Caco-2 (cell line): ENCODE measurements at regions not wholly inside any gene's neighbourhood (a gene's known extent, or its start where the extent isn't known, plus 50 kb on each side); places are given as distances from the start of the nearest gene placed in this dataset.

Source experiments
- BruUV-seq: library from RNA; stranded (reverse); fragments of 400-500 nt; replicated peaks from 2 replicates; lab custom pipeline; 2021; lab: Mats Ljungman, UMichigan
- CTCF ChIA-PET: fragments of 300-600 bp; sonication (Branson Sonifier 250); formaldehyde crosslinking; loops from one replicate; lab custom pipeline; 2022; ENCODE audit warnings: antibody characterized with exemption; lab: Charles Lee
- POLR2A ChIA-PET: fragments of 300-600 bp; sonication (Branson Sonifier 250); formaldehyde crosslinking; loops from one replicate; lab custom pipeline; 2022; ENCODE audit warnings: antibody characterized with exemption; lab: Charles Lee
- DNase-seq, 2 experiments: peaks; one replicate each; pipeline versions ENCODE4 v3.0.0 to v3.0.0-alpha.2; 2020 to 2022
- H3K27me3 ChIP-seq: replicated peaks from 2 replicates; pipeline ENCODE4 v1.6.0; 2011; ENCODE audit warnings: low read length; ENCODE audit not compliant: control insufficient read depth, insufficient read depth
- H3K36me3 ChIP-seq: 2 replicates; pipeline ENCODE4 v1.5.1; 2011; ENCODE audit warnings: low read length; ENCODE audit not compliant: control insufficient read depth, insufficient read depth
- H3K4me1 ChIP-seq: fragments of 250-450 bp; sonication (Bioruptor Pico); 2 replicates; pipeline ENCODE4 v1.5.1; 2020; ENCODE audit warnings: mild to moderate bottlenecking
- H3K4me3 ChIP-seq: 2 replicates; pipeline ENCODE4 v1.5.1; 2011; ENCODE audit warnings: low read depth, mild to moderate bottlenecking, control low read depth, low read length
- H3K9me3 ChIP-seq: fragments of 250-450 bp; sonication (Bioruptor Pico); 2 replicates; pipeline ENCODE4 v1.5.1; 2020; ENCODE audit warnings: mild to moderate bottlenecking, moderate library complexity
- H3K27ac Mint-ChIP-seq: one replicate; pipeline ENCODE4 v1.8.0; 2022; ENCODE audit warnings: mixed read lengths; ENCODE audit not compliant: unreplicated experiment
- H3K27me3 Mint-ChIP-seq: one replicate; pipeline ENCODE4 v1.8.0; 2022; ENCODE audit warnings: mixed read lengths; ENCODE audit not compliant: insufficient read depth, unreplicated experiment
- H3K36me3 Mint-ChIP-seq: one replicate; pipeline ENCODE4 v1.8.0; 2022; ENCODE audit warnings: mild to moderate bottlenecking, mixed read lengths; ENCODE audit not compliant: insufficient read depth, unreplicated experiment
- H3K4me1 Mint-ChIP-seq: one replicate; pipeline ENCODE4 v1.8.0; 2022; ENCODE audit warnings: low read depth, mixed read lengths; ENCODE audit not compliant: unreplicated experiment
- H3K4me3 Mint-ChIP-seq: one replicate; pipeline ENCODE4 v1.8.0; 2022; ENCODE audit warnings: mild to moderate bottlenecking, moderate library complexity, mixed read lengths; ENCODE audit not compliant: unreplicated experiment
- H3K9me3 Mint-ChIP-seq: one replicate; pipeline ENCODE4 v1.8.0; 2022; ENCODE audit warnings: mixed read lengths; ENCODE audit not compliant: unreplicated experiment
- intact Hi-C: fragments of 100-400 bp; cut with micrococcal nuclease; formaldehyde crosslinking; loops from one replicate; pipeline ENCODE4 v1.10.0; 2022; ENCODE audit not compliant: unreplicated experiment
- TF ChIP-seq, protein P1 (sequence below), 2 experiments: fragments of 200-600 bp in 1 of 2; IDR thresholded peaks; 1 replicate in 1 of 2; 2 replicates in 1 of 2; pipeline versions ENCODE4 v1.5.1 to v1.8.0; 2011 to 2022; ENCODE audit warnings: antibody characterized with exemption in 1 of 2, control low read depth in 1 of 2, inconsistent platforms in 1 of 2, low read depth in 1 of 2, low read length in 1 of 2, mild to moderate bottlenecking in 1 of 2, moderate library complexity in 1 of 2; ENCODE audit not compliant: insufficient read depth in 1 of 2, severe bottlenecking in 1 of 2, unreplicated experiment in 1 of 2

GRCh38 chr20:39630215-39630908 is 668.2 kb downstream of the DHX35 start:
- TF ChIP-seq, protein P1, sequence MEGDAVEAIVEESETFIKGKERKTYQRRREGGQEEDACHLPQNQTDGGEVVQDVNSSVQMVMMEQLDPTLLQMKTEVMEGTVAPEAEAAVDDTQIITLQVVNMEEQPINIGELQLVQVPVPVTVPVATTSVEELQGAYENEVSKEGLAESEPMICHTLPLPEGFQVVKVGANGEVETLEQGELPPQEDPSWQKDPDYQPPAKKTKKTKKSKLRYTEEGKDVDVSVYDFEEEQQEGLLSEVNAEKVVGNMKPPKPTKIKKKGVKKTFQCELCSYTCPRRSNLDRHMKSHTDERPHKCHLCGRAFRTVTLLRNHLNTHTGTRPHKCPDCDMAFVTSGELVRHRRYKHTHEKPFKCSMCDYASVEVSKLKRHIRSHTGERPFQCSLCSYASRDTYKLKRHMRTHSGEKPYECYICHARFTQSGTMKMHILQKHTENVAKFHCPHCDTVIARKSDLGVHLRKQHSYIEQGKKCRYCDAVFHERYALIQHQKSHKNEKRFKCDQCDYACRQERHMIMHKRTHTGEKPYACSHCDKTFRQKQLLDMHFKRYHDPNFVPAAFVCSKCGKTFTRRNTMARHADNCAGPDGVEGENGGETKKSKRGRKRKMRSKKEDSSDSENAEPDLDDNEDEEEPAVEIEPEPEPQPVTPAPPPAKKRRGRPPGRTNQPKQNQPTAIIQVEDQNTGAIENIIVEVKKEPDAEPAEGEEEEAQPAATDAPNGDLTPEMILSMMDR (IDR thresholded peaks at IDR 0.05; ENCODE audit: insufficient read depth in 1 of 2, low read depth in 1 of 2, low read length in 1 of 2, severe bottlenecking in 1 of 2, unreplicated experiment in 1 of 2), result no peak
- Mint-ChIP-seq H3K27ac (no peak overlapping the region), H3K27me3 (peaks cover 15% of the 10 kb centered on the region), H3K36me3 (no peaks in the 10 kb centered on the region), H3K4me1 (peaks cover 5% of the 10 kb centered on the region), H3K4me3 (no peak overlapping the region), H3K9me3 (no peaks in the 10 kb centered on the region)
- no peak for DNase-seq
- intact Hi-C loops, result no loop called here
- no peaks in the 10 kb centered on the region for H3K36me3 ChIP-seq
- H3K4me1 ChIP-seq, result no peaks in the 10 kb centered on the region; the same call in 1 of the 2 replicates
- H3K9me3 ChIP-seq, result no peaks in the 10 kb centered on the region
- BruUV-seq, result no TSS peak
- no peaks in the 10 kb centered on the region for H3K27me3 ChIP-seq
- CTCF ChIA-PET, result interaction anchor here (0.6 kb wide), 1 partner anchor 80 kb away, joined by 3 read pairs; no protein-coding TSS in a partner anchor
- POLR2A ChIA-PET, result no interaction called here
- H3K4me3 ChIP-seq, result no peak overlapping the region

- intact Hi-C loops, result no loop called here
- no peaks in the 10 kb centered on the region for H3K27me3 ChIP-seq
- POLR2A ChIA-PET, result no interaction called here
- BruUV-seq, result no TSS peak
- Mint-ChIP-seq H3K4me1 (peaks cover 5% of the 10 kb centered on the region), H3K9me3 (no peaks in the 10 kb centered on the region), H3K27ac (no peak overlapping the region), H3K36me3 (no peaks in the 10 kb centered on the region), H3K4me3 (no peak overlapping the region), H3K27me3 (peaks cover 8% of the 10 kb centered on the region)
- H3K36me3 ChIP-seq, result no peaks in the 10 kb centered on the region
- no peaks in the 10 kb centered on the region; the same call in 1 of the 2 replicates for H3K4me1 ChIP-seq
- no peak overlapping the region for H3K4me3 ChIP-seq
- H3K9me3 ChIP-seq, result no peaks in the 10 kb centered on the region
- CTCF ChIA-PET, result no interaction called here
- DNase-seq, result no peak
- TF ChIP-seq, protein P1 (IDR thresholded peaks at IDR 0.05; ENCODE audit: insufficient read depth in 1 of 2, low read depth in 1 of 2, low read length in 1 of 2, severe bottlenecking in 1 of 2, unreplicated experiment in 1 of 2), result no peak
Measured at GRCh38 chr20:39627765-39628164, 665.6 kb downstream of the DHX35 start.

DNA sequence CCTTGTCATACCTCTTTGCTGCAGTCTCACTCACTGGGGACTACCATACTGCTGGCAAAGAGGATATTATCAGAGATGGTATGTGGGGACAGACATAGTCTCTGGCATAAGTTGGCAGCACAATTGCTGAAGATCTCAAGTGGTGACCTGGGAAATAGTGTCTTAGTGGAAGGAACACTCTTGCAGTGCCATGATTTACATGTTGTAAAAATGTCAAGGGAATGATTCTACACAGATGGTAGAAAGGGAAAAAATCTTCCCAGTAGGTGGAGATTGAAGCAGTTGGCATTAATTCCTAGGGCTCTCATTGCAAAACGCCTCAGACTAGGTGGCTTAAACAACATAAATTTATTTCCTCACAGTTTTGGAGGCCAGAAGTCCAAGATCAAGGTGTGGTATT is 662.2 kb downstream of the DHX35 start:
- H3K36me3 ChIP-seq, result no peaks in the 10 kb centered on the region
- Mint-ChIP-seq H3K4me3 (no peak overlapping the region), H3K27ac (no peak overlapping the region), H3K36me3 (no peaks in the 10 kb centered on the region), H3K9me3 (no peaks in the 10 kb centered on the region), H3K4me1 (no peaks in the 10 kb centered on the region), H3K27me3 (peaks cover 6% of the 10 kb centered on the region)
- POLR2A ChIA-PET, result no interaction called here
- no peaks in the 10 kb centered on the region for H3K9me3 ChIP-seq
- H3K4me1 ChIP-seq, result no peaks in the 10 kb centered on the region
- DNase-seq, result no peak
- TF ChIP-seq, protein P1 (IDR thresholded peaks at IDR 0.05; ENCODE audit: insufficient read depth in 1 of 2, low read depth in 1 of 2, low read length in 1 of 2, severe bottlenecking in 1 of 2, unreplicated experiment in 1 of 2), result no peak
- CTCF ChIA-PET, result no interaction called here
- no TSS peak for BruUV-seq
- 0 out of 2 replicates have a peak, but pooled peaks cover 1% of the 10 kb centered on the region for H3K27me3 ChIP-seq
- H3K4me3 ChIP-seq, result no peak overlapping the region
- intact Hi-C loops, result no loop called here
